Keratinocyte (primary cell): ENCODE measurements at regions not wholly inside any gene's neighbourhood (a gene's known extent, or its start where the extent isn't known, plus 50 kb on each side); places are given as distances from the start of the nearest gene placed in this dataset.

Source experiments
- DNase-seq: peaks from one replicate; pipeline ENCODE4 v3.0.0-alpha.2; 2011; ENCODE audit warnings: low read depth, missing footprints, low spot score
- FAIRE-seq: peaks from 2 replicates; lab custom pipeline; 2011; peaks lifted over from hg19 to GRCh38; lab: Jason Lieb, UNC
- H2AFZ ChIP-seq: 2 replicates; pipeline ENCODE4 v1.6.0; 2012; ENCODE audit warnings: low read length, control low read depth, inconsistent platforms; ENCODE audit not compliant: control insufficient read depth
- H3K27ac ChIP-seq: 2 replicates; pipeline ENCODE4 v1.5.1; 2011; ENCODE audit warnings: low read length; ENCODE audit not compliant: control insufficient read depth, insufficient read depth
- H3K27me3 ChIP-seq: 3 replicates; pipeline ENCODE4 v1.6.0; 2011; ENCODE audit warnings: low read length; ENCODE audit not compliant: control insufficient read depth, insufficient read depth; ENCODE audit errors: extremely low read depth
- H3K36me3 ChIP-seq, 2 experiments: 2 replicates in 1 of 2; 3 replicates in 1 of 2; pipeline ENCODE4 v1.5.1; 2011; ENCODE audit warnings: low read length in 2 of 2, mild to moderate bottlenecking in 1 of 2; ENCODE audit not compliant: control insufficient read depth in 2 of 2, insufficient read depth in 2 of 2; ENCODE audit errors: extremely low read depth in 1 of 2
- H3K4me1 ChIP-seq: 3 replicates; pipeline ENCODE4 v1.5.1; 2011; ENCODE audit warnings: low read length; ENCODE audit not compliant: control insufficient read depth, insufficient read depth; ENCODE audit errors: extremely low read depth
- H3K4me2 ChIP-seq: 3 replicates; pipeline ENCODE4 v1.6.0; 2011; ENCODE audit warnings: low read depth, low read length; ENCODE audit not compliant: control insufficient read depth, insufficient read depth; ENCODE audit errors: extremely low read depth
- H3K4me3 ChIP-seq, 3 experiments: fragments of 200-600 bp in 1 of 3; sonication (generic) in 1 of 3; 2 replicates in 2 of 3; 3 replicates in 1 of 3; pipeline ENCODE4 v1.5.1; 2011 to 2016; ENCODE audit warnings: low read length in 3 of 3, mild to moderate bottlenecking in 3 of 3, control low read depth in 2 of 3, inconsistent platforms in 1 of 3, low read depth in 1 of 3, mixed read lengths in 1 of 3, mixed run types in 1 of 3, moderate library complexity in 1 of 3; ENCODE audit not compliant: control insufficient read depth in 2 of 3, insufficient read depth in 2 of 3; ENCODE audit errors: extremely low read depth in 1 of 3
- H3K79me2 ChIP-seq: 2 replicates; pipeline ENCODE4 v1.6.0; 2012; ENCODE audit warnings: low read length; ENCODE audit not compliant: control insufficient read depth, insufficient read depth
- H3K9ac ChIP-seq: 3 replicates; pipeline ENCODE4 v1.6.0; 2011; ENCODE audit warnings: low read length; ENCODE audit not compliant: control insufficient read depth, insufficient read depth; ENCODE audit errors: extremely low read depth
- H3K9me1 ChIP-seq: 3 replicates; pipeline ENCODE4 v1.6.0; 2011; ENCODE audit warnings: low read length; ENCODE audit not compliant: control insufficient read depth, insufficient read depth; ENCODE audit errors: extremely low read depth
- H3K9me3 ChIP-seq: 2 replicates; pipeline ENCODE4 v1.5.1; 2012; ENCODE audit warnings: low read depth, low read length; ENCODE audit not compliant: control insufficient read depth
- H4K20me1 ChIP-seq: 3 replicates; pipeline ENCODE4 v1.6.0; 2011; ENCODE audit warnings: low read length; ENCODE audit not compliant: control insufficient read depth, insufficient read depth; ENCODE audit errors: extremely low read depth
- EZH2 ChIP-seq: IDR thresholded peaks from one replicate; pipeline ENCODE4 v1.6.1; 2012; ENCODE audit warnings: inconsistent platforms, mild to moderate bottlenecking, low read length, moderate library complexity
- dilution Hi-C: fragments of 300-500 bp; cut with MboI; formaldehyde crosslinking; loops from one replicate; pipeline ENCODE4 v1.7.0; 2020; ENCODE audit warnings: low sequenced_read_pairs; ENCODE audit not compliant: extremely low pct_ligation_motif_present
- TF ChIP-seq, protein P1 (sequence below), 3 experiments: IDR thresholded peaks in 1 of 3; conservative IDR thresholded peaks in 1 of 3; optimal IDR thresholded peaks in 1 of 3; 2 replicates in 2 of 3; 3 replicates in 1 of 3; pipeline versions ENCODE3 to v1.5.1; 2011; ENCODE audit warnings: low read length in 3 of 3, mild to moderate bottlenecking in 3 of 3, moderate library complexity in 2 of 3, control low read depth in 1 of 3, inconsistent platforms in 1 of 3; ENCODE audit not compliant: insufficient read depth in 2 of 3; ENCODE audit errors: extremely low read depth in 1 of 3

DNA sequence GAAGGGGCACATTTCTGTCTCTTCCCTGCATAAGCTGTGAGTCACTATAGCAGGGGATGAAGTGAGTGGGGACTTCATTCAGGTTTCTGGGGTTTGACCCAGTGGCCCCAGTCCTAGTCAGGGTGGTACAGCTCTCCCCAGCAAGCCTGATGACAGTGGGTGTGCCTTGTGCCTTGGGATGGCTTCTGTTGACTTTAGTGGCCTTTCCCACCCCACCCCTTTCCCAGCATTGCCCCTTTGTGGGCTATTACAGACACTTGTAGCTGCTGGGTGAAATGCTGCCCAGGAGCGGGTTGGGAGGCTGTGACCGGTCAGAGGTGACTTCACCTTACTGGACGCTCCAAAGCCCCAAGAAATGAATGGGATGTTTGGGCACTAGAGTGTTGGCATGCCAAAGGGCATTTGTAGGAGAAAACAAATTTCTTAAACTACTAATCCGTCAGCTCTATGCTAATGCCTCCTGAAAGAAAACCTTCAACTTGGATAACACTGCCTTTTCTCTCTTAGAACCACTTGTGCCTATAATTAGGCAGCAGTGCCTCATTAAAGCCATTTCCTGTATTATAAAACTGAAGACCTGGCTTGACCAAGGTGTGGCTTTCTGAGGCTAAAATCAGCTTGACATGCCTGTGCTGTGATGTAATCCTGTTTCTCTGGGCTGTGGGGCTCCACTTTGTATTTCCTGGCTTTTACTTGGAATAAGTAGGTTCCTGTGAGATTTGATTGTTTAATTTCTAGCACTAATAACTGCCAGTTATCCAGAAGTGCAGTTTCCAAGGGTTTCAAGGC lies 119.0 kb upstream of the SLC25A48 start:
- Histone ChIP-seq H3K79me2 (no peaks in the 10 kb centered on the region), H3K36me3 (no peaks in the 10 kb centered on the region), H3K4me1 (peaks cover 23% of the 10 kb centered on the region), H3K4me3 (no peak overlapping the region), H3K4me2 (peak overlapping the region; percentile 11), H3K9me1 (no peaks in the 10 kb centered on the region), H4K20me1 (no peaks in the 10 kb centered on the region), H3K27ac (no peak overlapping the region), H3K9ac (no peak overlapping the region), H3K27me3 (no peaks in the 10 kb centered on the region), H3K9me3 (no peaks in the 10 kb centered on the region), H2AFZ (no peak overlapping the region)
- dilution Hi-C loops = no loop called here
- FAIRE-seq = peak; percentile 84
- DNase-seq = no peak
- no peak for TF ChIP-seq EZH2
- TF ChIP-seq, protein P1, sequence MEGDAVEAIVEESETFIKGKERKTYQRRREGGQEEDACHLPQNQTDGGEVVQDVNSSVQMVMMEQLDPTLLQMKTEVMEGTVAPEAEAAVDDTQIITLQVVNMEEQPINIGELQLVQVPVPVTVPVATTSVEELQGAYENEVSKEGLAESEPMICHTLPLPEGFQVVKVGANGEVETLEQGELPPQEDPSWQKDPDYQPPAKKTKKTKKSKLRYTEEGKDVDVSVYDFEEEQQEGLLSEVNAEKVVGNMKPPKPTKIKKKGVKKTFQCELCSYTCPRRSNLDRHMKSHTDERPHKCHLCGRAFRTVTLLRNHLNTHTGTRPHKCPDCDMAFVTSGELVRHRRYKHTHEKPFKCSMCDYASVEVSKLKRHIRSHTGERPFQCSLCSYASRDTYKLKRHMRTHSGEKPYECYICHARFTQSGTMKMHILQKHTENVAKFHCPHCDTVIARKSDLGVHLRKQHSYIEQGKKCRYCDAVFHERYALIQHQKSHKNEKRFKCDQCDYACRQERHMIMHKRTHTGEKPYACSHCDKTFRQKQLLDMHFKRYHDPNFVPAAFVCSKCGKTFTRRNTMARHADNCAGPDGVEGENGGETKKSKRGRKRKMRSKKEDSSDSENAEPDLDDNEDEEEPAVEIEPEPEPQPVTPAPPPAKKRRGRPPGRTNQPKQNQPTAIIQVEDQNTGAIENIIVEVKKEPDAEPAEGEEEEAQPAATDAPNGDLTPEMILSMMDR (optimal IDR thresholded peaks at IDR 0.05 in 1 of 3, IDR thresholded peaks at IDR 0.05 in 1 of 3, conservative IDR thresholded peaks at IDR 0.05 in 1 of 3; ENCODE audit: extremely low read depth in 1 of 3, insufficient read depth in 2 of 3, low read length in 3 of 3) = no peak

DNA sequence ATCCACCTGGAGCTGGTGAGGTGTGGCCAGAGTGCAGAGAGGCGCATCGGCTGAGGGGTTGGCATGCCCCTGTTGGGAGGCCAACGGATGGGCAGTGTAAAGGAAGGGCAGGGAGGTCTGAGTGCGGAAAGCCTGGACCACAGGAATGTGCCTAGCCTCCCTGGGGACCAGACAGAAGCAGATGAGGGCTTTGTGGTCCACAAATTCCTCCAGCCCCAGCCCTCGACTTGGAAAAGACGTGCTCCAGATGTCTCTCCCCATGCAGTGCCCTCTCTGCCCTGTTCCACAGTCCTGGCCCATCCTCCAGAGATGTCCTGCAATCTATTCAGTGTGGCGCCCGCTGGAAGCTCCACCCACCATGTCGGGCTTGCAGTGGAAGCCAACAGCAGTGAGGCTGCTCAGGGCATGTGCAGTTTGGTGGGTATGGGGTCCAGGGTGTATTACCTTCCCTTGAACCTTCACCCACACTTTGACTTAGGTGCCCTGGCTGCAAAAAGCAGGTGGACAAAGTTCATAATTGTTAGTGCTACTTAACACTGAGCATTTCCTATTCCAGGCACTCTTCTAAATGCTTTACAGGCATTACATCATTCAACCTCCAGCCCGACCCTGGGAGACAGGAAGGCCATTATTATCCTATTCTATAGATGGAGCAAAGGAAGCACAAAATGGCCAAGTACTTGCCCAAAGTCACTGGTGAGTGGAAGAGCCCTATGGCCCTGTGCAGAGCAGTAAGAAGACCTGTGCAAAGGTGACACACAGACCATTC lies 120.2 kb upstream of the SLC25A48 start:
- Histone ChIP-seq H4K20me1 (no peaks in the 10 kb centered on the region), H3K4me2 (no peak overlapping the region), H3K9ac (no peak overlapping the region), H3K4me3 (no peak overlapping the region), H3K27me3 (no peaks in the 10 kb centered on the region), H3K27ac (no peak overlapping the region), H3K9me3 (no peaks in the 10 kb centered on the region), H2AFZ (no peak overlapping the region), H3K9me1 (no peaks in the 10 kb centered on the region), H3K4me1 (peaks cover 23% of the 10 kb centered on the region), H3K79me2 (no peaks in the 10 kb centered on the region), H3K36me3 (no peaks in the 10 kb centered on the region)
- dilution Hi-C loops = no loop called here
- no peak for FAIRE-seq
- DNase-seq = no peak
- no peak for TF ChIP-seq EZH2
- TF ChIP-seq, protein P1 (optimal IDR thresholded peaks at IDR 0.05 in 1 of 3, IDR thresholded peaks at IDR 0.05 in 1 of 3, conservative IDR thresholded peaks at IDR 0.05 in 1 of 3; ENCODE audit: extremely low read depth in 1 of 3, insufficient read depth in 2 of 3, low read length in 3 of 3) = no peak
